Trophoblast cell (in vitro differentiated cells and primary cell): ENCODE measurements at regions not wholly inside any gene's neighbourhood (a gene's known extent, or its start where the extent isn't known, plus 50 kb on each side); places are given as distances from the start of the nearest gene placed in this dataset.

ENCODE experiments used
- DNase-seq, 2 donors: peaks; one replicate each; pipeline ENCODE4 v3.0.0-alpha.2; 2016
- H2AFZ ChIP-seq: 2 replicates; pipeline ENCODE4 v1.6.1; 2013; ENCODE audit warnings: low read length, moderate library complexity, mild to moderate bottlenecking; ENCODE audit not compliant: insufficient read depth, poor library complexity
- H2AK5ac ChIP-seq: 2 replicates; pipeline ENCODE4 v1.6.1; 2013; ENCODE audit warnings: mild to moderate bottlenecking, low read length
- H2BK120ac ChIP-seq: 2 replicates; pipeline ENCODE4 v1.6.1; 2013; ENCODE audit warnings: low read length, mild to moderate bottlenecking, moderate library complexity; ENCODE audit not compliant: insufficient read depth, poor library complexity
- H2BK12ac ChIP-seq: 2 replicates; pipeline ENCODE4 v1.6.1; 2013; ENCODE audit warnings: mild to moderate bottlenecking, low read length, moderate library complexity
- H2BK5ac ChIP-seq: 2 replicates; pipeline ENCODE4 v1.6.1; 2013; ENCODE audit warnings: low read length, low read depth, moderate library complexity, mild to moderate bottlenecking; ENCODE audit not compliant: poor library complexity
- H3K14ac ChIP-seq: 2 replicates; pipeline ENCODE4 v1.6.1; 2013; ENCODE audit warnings: mild to moderate bottlenecking, low read length
- H3K18ac ChIP-seq: 2 replicates; pipeline ENCODE4 v1.6.1; 2013; ENCODE audit warnings: mild to moderate bottlenecking, low read length
- H3K23ac ChIP-seq: 2 replicates; pipeline ENCODE4 v1.6.1; 2013; ENCODE audit warnings: low read length
- H3K27ac ChIP-seq: 2 replicates; pipeline ENCODE4 v1.5.1; 2013; ENCODE audit warnings: low read depth, mild to moderate bottlenecking, inconsistent platforms, low read length, moderate library complexity
- H3K27me3 ChIP-seq: 2 replicates; pipeline ENCODE4 v1.6.1; 2013; ENCODE audit warnings: inconsistent platforms, mild to moderate bottlenecking, low read length, moderate library complexity; ENCODE audit not compliant: insufficient read depth
- H3K36me3 ChIP-seq, 2 experiments: 1 replicate in 1 of 2; 2 replicates in 1 of 2; pipeline ENCODE4 v1.6.1; 2013; ENCODE audit warnings: low read length in 2 of 2, mild to moderate bottlenecking in 2 of 2, moderate library complexity in 1 of 2; ENCODE audit not compliant: insufficient read depth in 2 of 2, control insufficient read depth in 1 of 2
- H3K4ac ChIP-seq: 2 replicates; pipeline ENCODE4 v1.6.1; 2013; ENCODE audit warnings: low read depth, mild to moderate bottlenecking, low read length, moderate library complexity
- H3K4me1 ChIP-seq, 2 experiments: 1 replicate in 1 of 2; 2 replicates in 1 of 2; pipeline ENCODE4 v1.6.1; 2013; ENCODE audit warnings: low read length in 2 of 2, mild to moderate bottlenecking in 2 of 2, moderate library complexity in 1 of 2; ENCODE audit not compliant: insufficient read depth in 2 of 2, control insufficient read depth in 1 of 2
- H3K4me2 ChIP-seq: 2 replicates; pipeline ENCODE4 v1.6.1; 2013; ENCODE audit warnings: inconsistent platforms, mild to moderate bottlenecking, low read length, moderate library complexity
- H3K4me3 ChIP-seq: 2 replicates; pipeline ENCODE4 v1.5.1; 2013; ENCODE audit warnings: mild to moderate bottlenecking, low read depth, low read length, inconsistent platforms
- H3K79me1 ChIP-seq: one replicate; pipeline ENCODE4 v1.6.1; 2013; ENCODE audit warnings: low read length
- H3K79me2 ChIP-seq: 2 replicates; pipeline ENCODE4 v1.6.1; 2013; ENCODE audit warnings: low read length, mild to moderate bottlenecking; ENCODE audit not compliant: control insufficient read depth, insufficient read depth, poor library complexity
- H3K9ac ChIP-seq: 2 replicates; pipeline ENCODE4 v1.6.1; 2013; ENCODE audit warnings: mild to moderate bottlenecking, low read length
- H3K9me3 ChIP-seq: 2 replicates; pipeline ENCODE4 v1.6.1; 2013; ENCODE audit warnings: low read depth, mild to moderate bottlenecking, control low read depth, inconsistent platforms, low read length; ENCODE audit not compliant: insufficient read depth
- H4K12ac ChIP-seq: 2 replicates; pipeline ENCODE4 v1.6.1; 2013; ENCODE audit warnings: low read depth, mild to moderate bottlenecking, low read length, moderate library complexity
- H4K8ac ChIP-seq: 2 replicates; pipeline ENCODE4 v1.6.1; 2013; ENCODE audit warnings: low read depth, mild to moderate bottlenecking, low read length, moderate library complexity
- H4K91ac ChIP-seq: one replicate; pipeline ENCODE4 v1.6.1; 2013; ENCODE audit warnings: low read depth, mild to moderate bottlenecking, low read length, moderate library complexity
- WGBS: extraction: QIAGEN DNeasy Blood & Tissue Kit; methylation state at CpG from one replicate; pipeline ENCODE4 v1.1.7; 2013; ENCODE audit warnings: missing lambda C conversion rate; ENCODE audit not compliant: insufficient read length, insufficient coverage; ENCODE audit errors: extremely low coverage; 5-methylcytosine and 5-hydroxymethylcytosine counted together

- H3K79me1 ChIP-seq: no peaks in the 10 kb centered on the region
- H3K9me3 ChIP-seq: no peaks in the 10 kb centered on the region
- H3K27ac ChIP-seq: no peak overlapping the region
- no peak overlapping the region for H2AFZ ChIP-seq
- no peak overlapping the region for H3K23ac ChIP-seq
- H4K8ac ChIP-seq: no peak overlapping the region
- no peaks in the 10 kb centered on the region for H3K36me3 ChIP-seq
- no peak overlapping the region for H3K14ac ChIP-seq
- H2AK5ac ChIP-seq: no peak overlapping the region
- H3K27me3 ChIP-seq: no peaks in the 10 kb centered on the region
- H3K4me2 ChIP-seq: no peak overlapping the region
- H3K4me1 ChIP-seq: no peaks in the 10 kb centered on the region
- no peak overlapping the region for H2BK120ac ChIP-seq
- no CpG with 5 or more reads among the region's 4 CpGs for WGBS
- H3K4me3 ChIP-seq: no peak overlapping the region
- H2BK12ac ChIP-seq: no peak overlapping the region
- DNase-seq: no peak
- no peak overlapping the region for H3K9ac ChIP-seq
- no peak overlapping the region for H4K12ac ChIP-seq
- no peaks in the 10 kb centered on the region for H3K79me2 ChIP-seq
- no peak overlapping the region for H4K91ac ChIP-seq
- H3K18ac ChIP-seq: no peak overlapping the region
- H3K4ac ChIP-seq: no peak overlapping the region
- no peak overlapping the region for H2BK5ac ChIP-seq
These were observed 388.5 kb upstream of the FANCL start for GRCh38 chr2:58629545-58630119.

DNA sequence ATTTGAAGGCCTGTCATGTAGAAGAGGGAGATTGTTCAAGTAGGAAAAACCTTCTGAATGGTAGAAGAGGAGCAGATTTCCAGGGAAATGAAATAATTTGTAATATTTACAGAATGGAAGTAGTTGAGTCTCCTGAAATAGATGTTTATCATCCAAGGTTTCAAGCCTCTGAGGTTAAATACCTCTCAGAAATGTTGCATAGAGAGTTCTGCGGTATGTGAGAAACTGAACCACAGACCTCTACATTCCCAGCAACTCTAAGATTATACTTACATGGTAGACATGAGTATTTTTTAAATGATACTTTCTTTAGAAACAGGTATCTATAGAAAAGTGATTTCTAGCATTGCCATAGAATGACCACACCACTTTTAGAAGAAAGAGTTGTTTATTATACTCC, 379.8 kb upstream of the FANCL start:
- no CpG with 5 or more reads among the region's 1 CpG for WGBS
- no peaks in the 10 kb centered on the region for H3K27me3 ChIP-seq

GRCh38 chr2:58620093-58620492, 379.0 kb upstream of the FANCL start:
- Histone ChIP-seq H3K4me1 (no peaks in the 10 kb centered on the region), H3K9ac (no peak overlapping the region)
- peak in 1 of 2 donors; percentile 40 for DNase-seq

More for the DNA sequence above, 379.8 kb upstream of the FANCL start:
- no peaks in the 10 kb centered on the region for H3K4me1 ChIP-seq
- H3K14ac ChIP-seq: no peak overlapping the region
- H3K18ac ChIP-seq: no peak overlapping the region
- H3K36me3 ChIP-seq: no peaks in the 10 kb centered on the region
- no peak overlapping the region for H2AFZ ChIP-seq
- no peak overlapping the region for H3K4me3 ChIP-seq
- H3K79me2 ChIP-seq: no peaks in the 10 kb centered on the region
- no peaks in the 10 kb centered on the region for H3K79me1 ChIP-seq
- H2AK5ac ChIP-seq: no peak overlapping the region
- peak in 1 of 2 donors; percentile 69 for DNase-seq
- H4K8ac ChIP-seq: no peak overlapping the region
- no peak overlapping the region for H3K23ac ChIP-seq
- H3K4ac ChIP-seq: no peak overlapping the region
- H3K27ac ChIP-seq: no peak overlapping the region
- H2BK120ac ChIP-seq: no peak overlapping the region
- H3K4me2 ChIP-seq: no peak overlapping the region
- H3K9me3 ChIP-seq: no peaks in the 10 kb centered on the region
- H2BK12ac ChIP-seq: no peak overlapping the region
- H4K91ac ChIP-seq: no peak overlapping the region
- no peak overlapping the region for H3K9ac ChIP-seq
- no peak overlapping the region for H2BK5ac ChIP-seq
- H4K12ac ChIP-seq: no peak overlapping the region

DNA sequence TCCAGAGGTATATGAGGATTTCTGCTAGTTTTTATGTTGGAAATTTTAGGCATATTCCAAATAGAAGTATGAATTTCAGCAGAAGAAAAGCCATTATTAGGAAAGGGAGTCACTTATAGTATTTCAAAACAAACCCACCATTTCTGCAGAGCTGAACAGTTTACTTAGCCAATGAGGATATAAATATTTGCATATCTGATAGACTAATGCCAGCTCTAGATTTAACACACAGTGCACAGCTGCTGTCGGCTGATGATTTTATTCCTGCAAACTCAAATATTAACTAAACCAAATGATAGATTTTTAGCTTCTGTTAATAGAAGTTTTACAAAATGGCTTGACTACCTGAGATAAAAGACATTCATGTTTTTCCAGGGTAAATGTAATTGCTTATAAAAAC, 375.8 kb upstream of the FANCL start:
- Histone ChIP-seq H4K8ac (no peak overlapping the region), H2BK12ac (no peak overlapping the region), H2BK120ac (no peak overlapping the region), H3K4me1 (no peaks in the 10 kb centered on the region), H3K27ac (no peak overlapping the region), H3K23ac (no peak overlapping the region), H2AFZ (no peak overlapping the region), H3K79me1 (no peaks in the 10 kb centered on the region), H3K27me3 (no peaks in the 10 kb centered on the region), H3K9me3 (no peaks in the 10 kb centered on the region), H3K14ac (no peak overlapping the region), H3K9ac (no peak overlapping the region), H3K18ac (no peak overlapping the region), H2AK5ac (no peak overlapping the region), H3K4me3 (no peak overlapping the region), H4K12ac (no peak overlapping the region), H2BK5ac (no peak overlapping the region), H3K4ac (no peak overlapping the region), H4K91ac (no peak overlapping the region), H3K4me2 (no peak overlapping the region), H3K79me2 (no peaks in the 10 kb centered on the region), H3K36me3 (no peaks in the 10 kb centered on the region)
- DNase-seq: no peak
- no CpG with 5 or more reads among the region's 1 CpG for WGBS

More at GRCh38 chr2:58620093-58620492, 379.0 kb upstream of the FANCL start:
- Histone ChIP-seq H4K91ac (no peak overlapping the region), H3K27ac (no peak overlapping the region), H3K4ac (no peak overlapping the region), H4K12ac (no peak overlapping the region), H3K14ac (no peak overlapping the region), H3K79me2 (no peaks in the 10 kb centered on the region), H4K8ac (no peak overlapping the region), H2BK12ac (no peak overlapping the region), H3K79me1 (no peaks in the 10 kb centered on the region), H2BK5ac (no peak overlapping the region), H3K9me3 (no peaks in the 10 kb centered on the region), H3K23ac (no peak overlapping the region), H2BK120ac (no peak overlapping the region), H2AFZ (no peak overlapping the region), H3K4me3 (no peak overlapping the region), H2AK5ac (no peak overlapping the region), H3K36me3 (no peaks in the 10 kb centered on the region), H3K4me2 (no peak overlapping the region), H3K18ac (no peak overlapping the region), H3K27me3 (no peaks in the 10 kb centered on the region)
- no CpG with 5 or more reads among the region's 5 CpGs for WGBS
